Right atrium auricular region (tissue), 2 donors: ENCODE measurements at regions not wholly inside any gene's neighbourhood (a gene's known extent, or its start where the extent isn't known, plus 50 kb on each side); places are given as distances from the start of the nearest gene placed in this dataset.
"Not testable (repeated sequence)": the region's sequence is repeated elsewhere in the genome, so short reads cannot be mapped to it uniquely, and the experiment has no call there.

Source experiments
- DNase-seq: peaks from one replicate; pipeline ENCODE4 v3.0.0-alpha.2; 2019; ENCODE audit warnings: low spot score
- H3K27ac ChIP-seq, 2 donors: fragments of 200-600 bp; sonication (generic); 1 replicate in 1 of 2; 2 replicates in 1 of 2; pipeline ENCODE4 v1.5.1; 2016 to 2019
- H3K27me3 ChIP-seq, 2 donors: fragments of 200-600 bp; sonication (generic); one replicate each; pipeline versions ENCODE4 v1.5.1 to v1.6.0; 2017 to 2019
- H3K36me3 ChIP-seq: fragments of 200-600 bp; sonication (generic); one replicate; pipeline ENCODE4 v1.5.1; 2016
- H3K4me1 ChIP-seq, 2 donors: fragments of 200-600 bp; sonication (generic); one replicate each; pipeline versions ENCODE4 v1.5.1 to v1.6.0; 2017 to 2019
- H3K4me3 ChIP-seq, 2 donors: fragments of 200-600 bp; sonication (generic); 1 replicate in 1 of 2; 2 replicates in 1 of 2; pipeline ENCODE4 v1.5.1; 2017 to 2019; ENCODE audit warnings: mild to moderate bottlenecking in 1 of 2, moderate library complexity in 1 of 2
- H3K9me3 ChIP-seq, 2 donors: fragments of 200-600 bp; sonication (generic); one replicate each; pipeline ENCODE4 v1.5.1; 2019
- TF ChIP-seq, protein P1 (sequence below), 2 donors: fragments of 200-600 bp; sonication (generic); IDR thresholded peaks; one replicate each; pipeline ENCODE4 v1.5.1; 2019; ENCODE audit warnings: antibody characterized with exemption in 2 of 2

DNA sequence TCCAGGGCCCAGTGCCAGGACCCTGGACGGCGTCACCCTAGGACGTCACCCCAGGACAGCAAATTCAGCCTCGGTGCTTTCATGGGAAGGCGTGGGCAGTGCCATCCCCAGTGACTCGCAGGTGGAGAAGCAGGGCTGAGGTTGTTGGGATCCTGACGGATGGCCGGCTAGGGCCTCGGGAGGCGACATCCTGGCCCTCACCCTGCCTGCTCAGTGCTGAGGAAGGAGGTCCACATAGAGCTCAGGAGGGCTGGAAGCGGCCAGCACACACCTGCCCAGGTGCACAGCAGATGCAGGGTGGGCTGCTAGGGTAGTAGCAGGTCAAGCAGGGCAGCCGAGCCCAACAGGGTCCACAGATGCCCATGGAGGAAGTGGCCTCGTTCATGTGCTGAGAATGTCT is 482.0 kb upstream of the SALL3 start:
- no peak for DNase-seq
- no peaks in the 10 kb centered on the region for H3K9me3 ChIP-seq
- H3K4me3 ChIP-seq, result no peak overlapping the region
- TF ChIP-seq, protein P1, sequence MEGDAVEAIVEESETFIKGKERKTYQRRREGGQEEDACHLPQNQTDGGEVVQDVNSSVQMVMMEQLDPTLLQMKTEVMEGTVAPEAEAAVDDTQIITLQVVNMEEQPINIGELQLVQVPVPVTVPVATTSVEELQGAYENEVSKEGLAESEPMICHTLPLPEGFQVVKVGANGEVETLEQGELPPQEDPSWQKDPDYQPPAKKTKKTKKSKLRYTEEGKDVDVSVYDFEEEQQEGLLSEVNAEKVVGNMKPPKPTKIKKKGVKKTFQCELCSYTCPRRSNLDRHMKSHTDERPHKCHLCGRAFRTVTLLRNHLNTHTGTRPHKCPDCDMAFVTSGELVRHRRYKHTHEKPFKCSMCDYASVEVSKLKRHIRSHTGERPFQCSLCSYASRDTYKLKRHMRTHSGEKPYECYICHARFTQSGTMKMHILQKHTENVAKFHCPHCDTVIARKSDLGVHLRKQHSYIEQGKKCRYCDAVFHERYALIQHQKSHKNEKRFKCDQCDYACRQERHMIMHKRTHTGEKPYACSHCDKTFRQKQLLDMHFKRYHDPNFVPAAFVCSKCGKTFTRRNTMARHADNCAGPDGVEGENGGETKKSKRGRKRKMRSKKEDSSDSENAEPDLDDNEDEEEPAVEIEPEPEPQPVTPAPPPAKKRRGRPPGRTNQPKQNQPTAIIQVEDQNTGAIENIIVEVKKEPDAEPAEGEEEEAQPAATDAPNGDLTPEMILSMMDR (IDR thresholded peaks at IDR 0.05), result no peak
- H3K27ac ChIP-seq, result no peak overlapping the region
- no peaks in the 10 kb centered on the region for H3K4me1 ChIP-seq
- H3K27me3 ChIP-seq, result no peaks in the 10 kb centered on the region
- H3K36me3 ChIP-seq, result no peaks in the 10 kb centered on the region

- Histone ChIP-seq H3K36me3 (no peaks in the 10 kb centered on the region), H3K9me3 (no peaks in the 10 kb centered on the region), H3K4me3 (no peak overlapping the region), H3K4me1 (no peaks in the 10 kb centered on the region), H3K27ac (no peak overlapping the region), H3K27me3 (no peaks in the 10 kb centered on the region)
- no peak for DNase-seq
- TF ChIP-seq, protein P1 (IDR thresholded peaks at IDR 0.05), result no peak
Measured at GRCh38 chr18:78499586-78499985, 480.0 kb upstream of the SALL3 start.

- no peak overlapping the region for H3K27ac ChIP-seq
- no peaks in the 10 kb centered on the region for H3K36me3 ChIP-seq
- no peaks in the 10 kb centered on the region for H3K27me3 ChIP-seq
- TF ChIP-seq, protein P1 (IDR thresholded peaks at IDR 0.05), result no peak
- DNase-seq, result no peak
- H3K4me1 ChIP-seq, result no peaks in the 10 kb centered on the region
- no peaks in the 10 kb centered on the region for H3K9me3 ChIP-seq
- H3K4me3 ChIP-seq, result no peak overlapping the region
Measured at GRCh38 chr18:78501251-78501650, 478.4 kb upstream of the SALL3 start.

DNA sequence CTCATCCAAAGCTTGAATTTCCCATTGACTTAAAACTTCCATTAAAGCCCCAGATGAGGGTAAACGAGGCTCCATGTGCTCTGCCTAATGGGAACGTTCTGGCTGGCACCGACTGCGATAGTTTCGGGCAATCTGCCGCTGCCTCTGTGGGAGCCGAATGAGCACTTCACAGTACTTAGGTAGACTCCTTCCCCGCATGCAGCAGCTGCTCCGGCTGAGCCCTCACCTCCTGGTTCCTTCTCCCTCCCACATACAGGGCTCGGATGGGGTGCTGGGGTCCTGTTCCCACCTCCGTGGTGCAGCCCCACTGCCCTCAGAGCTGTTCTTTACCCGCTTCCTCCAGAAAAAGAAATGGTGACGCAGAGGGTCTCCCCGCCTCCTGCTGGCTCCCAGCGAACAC is 476.5 kb upstream of the SALL3 start:
- TF ChIP-seq, protein P1 (IDR thresholded peaks at IDR 0.05), result no peak
- no peaks in the 10 kb centered on the region for H3K4me1 ChIP-seq
- H3K9me3 ChIP-seq, result no peaks in the 10 kb centered on the region
- no peaks in the 10 kb centered on the region for H3K27me3 ChIP-seq
- DNase-seq, result no peak
- no peak overlapping the region for H3K27ac ChIP-seq
- H3K36me3 ChIP-seq, result no peaks in the 10 kb centered on the region
- H3K4me3 ChIP-seq, result no peak overlapping the region

DNA sequence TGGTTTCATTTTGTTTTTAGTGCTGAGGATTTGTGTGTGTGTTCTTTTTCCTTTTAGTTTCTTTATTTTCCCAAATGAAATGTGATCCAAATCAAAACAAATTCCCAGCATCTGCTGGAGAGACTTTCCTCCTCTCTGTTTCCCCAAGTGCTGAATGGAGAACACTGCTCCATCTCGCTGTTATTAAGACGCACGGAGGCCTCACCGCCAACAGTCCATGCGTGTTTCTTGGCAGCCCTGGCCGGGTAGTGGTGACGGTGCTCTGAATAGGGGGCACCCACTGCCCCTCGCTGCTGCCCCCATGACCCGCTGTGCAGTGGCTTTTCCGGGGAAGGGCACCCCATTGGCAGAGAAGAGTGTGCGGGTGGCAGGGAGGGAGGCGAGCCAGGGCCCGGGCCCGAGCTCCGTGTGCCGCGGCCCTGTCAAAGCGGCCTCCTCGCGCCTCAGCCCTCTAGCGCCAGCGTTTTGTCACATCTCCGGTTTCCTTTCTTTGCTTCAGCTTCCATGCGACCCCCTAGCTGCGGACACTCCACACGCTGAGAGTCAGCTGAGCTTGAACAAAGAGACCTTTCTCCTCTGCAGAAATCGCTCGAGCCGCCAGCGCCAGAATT is 473.7 kb upstream of the SALL3 start:
- H3K27me3 ChIP-seq, result no peaks in the 10 kb centered on the region
- DNase-seq, result no peak
- H3K4me3 ChIP-seq, result no peak overlapping the region
- no peaks in the 10 kb centered on the region for H3K36me3 ChIP-seq
- TF ChIP-seq, protein P1 (IDR thresholded peaks at IDR 0.05), result no peak
- H3K4me1 ChIP-seq, result no peaks in the 10 kb centered on the region
- H3K9me3 ChIP-seq, result no peaks in the 10 kb centered on the region
- H3K27ac ChIP-seq, result no peak overlapping the region

DNA sequence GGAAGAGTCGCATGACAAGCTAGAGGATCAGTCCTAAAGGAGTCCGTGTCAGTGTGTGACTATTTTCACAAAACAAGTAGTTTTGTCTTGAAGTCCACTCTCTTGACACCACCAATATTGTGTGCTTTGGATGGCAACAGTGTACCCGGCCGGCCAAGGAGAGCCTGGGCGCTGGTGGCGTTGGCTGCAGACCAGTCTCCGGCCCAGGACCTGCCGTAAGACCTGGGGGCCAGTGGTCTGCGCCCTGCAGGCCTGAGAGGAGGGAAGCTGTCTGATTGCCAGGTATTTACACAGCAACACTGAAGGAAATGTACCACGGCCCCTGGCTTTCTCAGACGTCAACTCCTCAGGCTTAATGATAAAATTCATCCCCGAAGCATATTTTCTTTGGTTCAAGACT is 472.4 kb upstream of the SALL3 start:
- Histone ChIP-seq H3K4me1 (no peaks in the 10 kb centered on the region), H3K36me3 (no peaks in the 10 kb centered on the region), H3K27ac (no peak overlapping the region), H3K9me3 (no peaks in the 10 kb centered on the region), H3K27me3 (no peaks in the 10 kb centered on the region), H3K4me3 (no peak overlapping the region)
- TF ChIP-seq, protein P1 (IDR thresholded peaks at IDR 0.05), result no peak
- no peak for DNase-seq

DNA sequence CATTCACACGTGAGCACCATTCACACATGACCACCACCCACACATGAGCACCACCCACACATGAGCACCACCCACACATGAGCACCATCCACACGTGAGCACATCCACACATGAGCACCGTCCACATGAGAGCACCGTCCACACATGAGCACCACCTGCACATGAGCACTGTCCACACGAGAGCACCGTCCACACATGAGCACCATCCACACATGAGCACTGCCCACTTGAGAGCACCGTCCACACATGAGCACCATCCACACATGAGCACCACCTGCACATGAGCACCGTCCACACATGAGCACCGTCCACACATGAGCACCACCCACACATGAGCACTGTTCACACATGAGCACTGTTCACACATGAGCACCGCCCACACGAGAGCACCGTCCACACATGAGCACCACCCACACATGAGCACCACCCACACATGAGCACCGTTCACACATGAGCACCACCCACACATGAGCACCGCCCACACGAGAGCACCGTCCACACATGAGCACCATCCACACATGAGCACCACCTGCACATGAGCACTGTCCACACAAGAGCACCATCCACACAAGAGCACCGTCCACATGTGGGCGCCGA is 471.3 kb upstream of the SALL3 start:
- not testable (repeated sequence) for H3K4me3 ChIP-seq, H3K27me3 ChIP-seq, H3K9me3 ChIP-seq, H3K27ac ChIP-seq, DNase-seq, H3K36me3 ChIP-seq, H3K4me1 ChIP-seq
